Upper lobe of right lung (tissue), 1 donor: ENCODE measurements at regions not wholly inside any gene's neighbourhood (a gene's known extent, or its start where the extent isn't known, plus 50 kb on each side); places are given as distances from the start of the nearest gene placed in this dataset.

Experiments
- ATAC-seq: fragments of 200-7000 bp; cut with Tn5 transposase; one replicate; pipeline ENCODE4 v1.9.1; 2020; ENCODE audit warnings: mild to moderate bottlenecking, moderate library complexity
- DNase-seq: peaks from one replicate; pipeline ENCODE4 v3.0.0-alpha.2; 2020
- H3K27ac ChIP-seq: fragments of 200-600 bp; one replicate; pipeline ENCODE4 v1.8.0; 2022
- H3K27me3 ChIP-seq: fragments of 200-600 bp; one replicate; pipeline ENCODE4 v1.8.0; 2022; ENCODE audit warnings: mild to moderate bottlenecking
- H3K36me3 ChIP-seq: fragments of 200-600 bp; one replicate; pipeline ENCODE4 v1.8.0; 2022
- H3K4me1 ChIP-seq: fragments of 200-600 bp; one replicate; pipeline ENCODE4 v1.8.0; 2022
- H3K4me3 ChIP-seq: fragments of 200-600 bp; one replicate; pipeline ENCODE4 v1.8.0; 2022; ENCODE audit warnings: mild to moderate bottlenecking
- H3K9me3 ChIP-seq: fragments of 200-600 bp; one replicate; pipeline ENCODE4 v1.8.0; 2022
- CTCF ChIP-seq: fragments of 200-600 bp; IDR thresholded peaks from one replicate; pipeline ENCODE4 v1.8.0; 2022; ENCODE audit warnings: antibody characterized with exemption
- intact Hi-C: fragments of 100-400 bp; cut with DNase I; formaldehyde crosslinking; loops from one replicate; pipeline ENCODE4 v1.11.0; 2022
- donor health status: DM: no; HTN: yes; CAD: no; lungs with severe emphysema.

GRCh38 chr14:56900726-56901125, 90.4 kb upstream of the OTX2 start:
- Histone ChIP-seq H3K9me3 (no peaks in the 10 kb centered on the region), H3K36me3 (no peaks in the 10 kb centered on the region), H3K4me3 (no peak overlapping the region), H3K27me3 (no peaks in the 10 kb centered on the region), H3K27ac (no peak overlapping the region), H3K4me1 (no peaks in the 10 kb centered on the region)
- TF ChIP-seq CTCF = no peak
- DNase-seq (no peak), ATAC-seq (no peak)
- intact Hi-C loops = no loop called here

DNA sequence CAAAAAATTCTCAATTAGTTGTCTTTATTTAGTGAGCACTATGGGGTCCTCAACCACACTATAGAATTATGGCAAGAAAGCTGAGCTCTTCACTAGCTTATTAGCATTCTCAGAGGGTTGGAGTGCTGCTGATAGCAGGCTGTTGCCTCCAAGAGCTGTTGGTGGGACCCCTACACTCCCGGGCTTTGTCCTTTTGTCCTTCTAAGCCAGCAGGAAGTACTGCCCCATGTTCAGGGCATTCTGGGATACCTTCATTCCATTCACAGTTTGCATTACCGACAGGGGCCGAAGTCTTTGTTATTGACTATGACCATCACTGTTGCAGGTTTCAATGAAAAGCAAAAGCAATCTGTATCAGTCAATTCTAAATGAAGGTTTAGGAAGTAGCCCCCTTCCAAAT, 89.5 kb upstream of the OTX2 start:
- Histone ChIP-seq H3K27ac (no peak overlapping the region), H3K4me3 (no peak overlapping the region), H3K27me3 (no peaks in the 10 kb centered on the region), H3K4me1 (no peaks in the 10 kb centered on the region), H3K36me3 (no peaks in the 10 kb centered on the region), H3K9me3 (no peaks in the 10 kb centered on the region)
- no peak for TF ChIP-seq CTCF
- intact Hi-C loops = no loop called here
- ATAC-seq = no peak
- DNase-seq = no peak

DNA sequence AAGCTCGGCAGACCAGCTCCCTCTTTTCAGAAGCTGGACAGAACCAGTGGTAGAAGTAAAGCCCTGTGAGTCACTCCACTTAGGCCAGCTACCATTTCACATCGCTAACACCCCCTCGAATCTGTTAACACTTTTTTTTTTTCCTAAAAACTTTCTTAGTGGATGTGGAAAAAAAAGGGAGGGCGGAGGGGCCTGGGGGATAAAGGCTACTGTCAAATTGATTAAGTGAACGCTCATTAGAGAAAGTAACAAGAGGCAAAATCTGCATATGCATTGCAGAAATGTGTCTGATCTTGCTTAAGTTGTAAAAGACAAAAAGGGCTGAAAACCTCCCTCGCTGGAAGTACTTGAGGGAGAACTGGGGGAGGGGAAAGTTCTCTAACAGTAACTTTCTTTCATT, 86.6 kb upstream of the OTX2 start:
- H3K27me3 ChIP-seq = no peaks in the 10 kb centered on the region
- ATAC-seq = no peak
- H3K4me1 ChIP-seq = no peaks in the 10 kb centered on the region
- no peak for TF ChIP-seq CTCF
- no peaks in the 10 kb centered on the region for H3K9me3 ChIP-seq
- DNase-seq = no peak
- H3K27ac ChIP-seq = no peak overlapping the region
- H3K36me3 ChIP-seq = no peaks in the 10 kb centered on the region
- intact Hi-C loops = no loop called here
- H3K4me3 ChIP-seq = no peak overlapping the region

DNA sequence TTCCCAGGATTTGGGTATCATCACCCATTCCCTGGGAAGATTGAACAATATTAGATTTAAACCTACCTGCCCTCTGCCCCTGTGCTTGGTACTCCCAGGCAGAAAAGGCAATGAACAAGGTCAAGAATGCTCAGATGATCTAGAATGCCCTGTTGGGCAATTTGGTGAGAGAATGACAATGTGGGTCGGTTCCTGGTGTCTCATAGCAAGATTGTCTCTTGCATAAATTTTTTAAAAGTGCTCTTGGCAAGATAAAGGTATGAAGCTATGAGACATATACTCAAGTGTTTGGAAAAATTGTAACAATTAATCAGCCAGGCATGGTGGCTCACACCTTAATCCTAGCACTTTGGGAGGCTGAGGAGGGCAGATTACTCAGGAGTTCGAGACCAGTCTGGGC, 86.0 kb upstream of the OTX2 start:
- ATAC-seq (no peak), DNase-seq (no peak)
- Histone ChIP-seq H3K9me3 (no peaks in the 10 kb centered on the region), H3K36me3 (no peaks in the 10 kb centered on the region), H3K27me3 (no peaks in the 10 kb centered on the region), H3K4me3 (no peak overlapping the region), H3K27ac (no peak overlapping the region), H3K4me1 (no peaks in the 10 kb centered on the region)
- intact Hi-C loops = no loop called here
- TF ChIP-seq CTCF = no peak

GRCh38 chr14:56895154-56895553, 84.9 kb upstream of the OTX2 start:
- Histone ChIP-seq H3K9me3 (no peaks in the 10 kb centered on the region), H3K27ac (no peak overlapping the region), H3K27me3 (no peaks in the 10 kb centered on the region), H3K4me3 (no peak overlapping the region), H3K36me3 (no peaks in the 10 kb centered on the region), H3K4me1 (no peaks in the 10 kb centered on the region)
- no peak for ATAC-seq
- intact Hi-C loops = no loop called here
- TF ChIP-seq CTCF = no peak
- DNase-seq = no peak

DNA sequence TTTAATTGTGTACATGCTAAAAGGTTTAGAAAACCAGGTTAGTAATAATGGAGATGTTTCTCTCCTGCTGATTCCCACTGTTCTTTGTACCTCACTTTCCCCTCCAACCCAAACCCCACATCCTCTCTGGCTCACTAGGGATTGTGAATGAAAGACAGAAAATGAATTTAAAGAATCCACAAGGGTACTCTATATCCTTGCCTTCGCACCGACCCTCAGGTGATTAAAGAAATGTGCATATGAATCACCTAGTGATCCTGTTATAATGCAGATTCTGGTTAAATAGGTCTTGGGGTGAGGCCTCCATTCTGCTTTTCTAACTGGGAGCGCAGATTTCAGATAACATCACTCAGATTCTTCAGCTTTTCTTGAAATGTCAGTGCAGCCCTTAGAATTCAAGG, 84.3 kb upstream of the OTX2 start:
- H3K4me1 ChIP-seq = no peaks in the 10 kb centered on the region
- H3K4me3 ChIP-seq = no peak overlapping the region
- no peaks in the 10 kb centered on the region for H3K9me3 ChIP-seq
- TF ChIP-seq CTCF = no peak
- DNase-seq (no peak), ATAC-seq (no peak)
- H3K27me3 ChIP-seq = peaks cover 2% of the 10 kb centered on the region
- intact Hi-C loops = no loop called here
- no peaks in the 10 kb centered on the region for H3K36me3 ChIP-seq
- H3K27ac ChIP-seq = no peak overlapping the region
